Esophagus squamous epithelium (tissue), 5 donors: ENCODE measurements at regions not wholly inside any gene's neighbourhood (a gene's known extent, or its start where the extent isn't known, plus 50 kb on each side); places are given as distances from the start of the nearest gene placed in this dataset.

Source experiments
- DNase-seq: peaks from one replicate; lab custom pipeline; 2025; lab: John Stamatoyannopoulos, UW
- H3K27ac ChIP-seq, 4 donors: fragments of 200-600 bp; sonication (generic); one replicate each; pipeline ENCODE4 v1.5.1; 2016 to 2019; ENCODE audit warnings: mild to moderate bottlenecking in 1 of 4
- H3K27me3 ChIP-seq, 4 donors: fragments of 200-600 bp; sonication (generic); 1 replicate in 3 of 4; 2 replicates in 1 of 4; pipeline versions ENCODE4 v1.5.1 to v1.6.0; 2017 to 2021; ENCODE audit warnings: antibody characterized with exemption in 1 of 4
- H3K36me3 ChIP-seq, 3 donors: fragments of 200-600 bp; sonication (generic); one replicate each; pipeline ENCODE4 v1.5.1; 2016 to 2019
- H3K4me1 ChIP-seq, 3 donors: fragments of 200-600 bp; sonication (generic); one replicate each; pipeline ENCODE4 v1.5.1; 2017 to 2019
- H3K4me3 ChIP-seq, 4 donors: fragments of 200-600 bp; sonication (generic); 1 replicate in 3 of 4; 2 replicates in 1 of 4; pipeline ENCODE4 v1.5.1; 2016 to 2019; ENCODE audit warnings: mild to moderate bottlenecking in 2 of 4, moderate library complexity in 1 of 4
- H3K9me3 ChIP-seq, 3 donors: fragments of 200-600 bp; sonication (generic); one replicate each; pipeline ENCODE4 v1.5.1; 2016 to 2019
- CTCF ChIP-seq, 6 experiments: fragments of 450-650 bp in 4 of 6; fragments of 200-600 bp in 2 of 6; sonication (generic) in 2 of 6; IDR thresholded peaks; one replicate each; pipeline ENCODE4 v1.5.1; 2016 to 2019; ENCODE audit warnings: antibody characterized with exemption in 6 of 6, mild to moderate bottlenecking in 4 of 6, moderate library complexity in 4 of 6
- POLR2A ChIP-seq, 4 donors: fragments of 450-650 bp; IDR thresholded peaks; one replicate each; pipeline ENCODE4 v1.6.1; 2017; ENCODE audit warnings: antibody characterized with exemption in 4 of 4, mild to moderate bottlenecking in 4 of 4, moderate library complexity in 3 of 4
- WGBS, 2 donors: methylation state at CpG; one replicate each; pipeline ENCODE4 v1.1.5; 2018; 5-methylcytosine and 5-hydroxymethylcytosine counted together
- intact Hi-C: fragments of 100-400 bp; cut with DNase I; formaldehyde crosslinking; loops from one replicate; pipeline ENCODE4 v1.15.0; 2022
- donor health status: DM: yes; HTN: yes; CAD: no.

GRCh38 chr2:142827170-142827569, 50.3 kb upstream of the KYNU start:
- no peaks in the 10 kb centered on the region for H3K4me1 ChIP-seq
- H3K36me3 ChIP-seq: no peaks in the 10 kb centered on the region
- no peak overlapping the region for H3K27ac ChIP-seq
- TF ChIP-seq POLR2A (IDR thresholded peaks at IDR 0.05): no peak
- 90 to 92% methylated on average over 9 of the region's 9 CpGs for WGBS, 2 donors
- no peaks in the 10 kb centered on the region for H3K27me3 ChIP-seq
- no peak for DNase-seq
- no peak overlapping the region for H3K4me3 ChIP-seq
- no peaks in the 10 kb centered on the region for H3K9me3 ChIP-seq
- intact Hi-C loops: no loop called here

GRCh38 chr2:142825861-142826260, 51.6 kb upstream of the KYNU start:
- Histone ChIP-seq H3K4me3 (no peak overlapping the region), H3K27me3 (no peaks in the 10 kb centered on the region), H3K4me1 (no peaks in the 10 kb centered on the region), H3K36me3 (no peaks in the 10 kb centered on the region), H3K27ac (no peak overlapping the region), H3K9me3 (no peaks in the 10 kb centered on the region)
- intact Hi-C loops: no loop called here
- TF ChIP-seq CTCF (IDR thresholded peaks at IDR 0.05) (no peak), POLR2A (IDR thresholded peaks at IDR 0.05) (no peak)
- no peak for DNase-seq
- WGBS, 2 donors: 15 to 25% methylated on average over 2 of the region's 2 CpGs

- 47 to 85% methylated on average over 1 of the region's 1 CpG for WGBS, 2 donors
- H3K4me3 ChIP-seq: no peak overlapping the region
- no peak overlapping the region for H3K27ac ChIP-seq
- DNase-seq: no peak
- intact Hi-C loops: no loop called here
- no peaks in the 10 kb centered on the region for H3K9me3 ChIP-seq
- no peaks in the 10 kb centered on the region for H3K4me1 ChIP-seq
- H3K27me3 ChIP-seq: no peaks in the 10 kb centered on the region
- no peaks in the 10 kb centered on the region for H3K36me3 ChIP-seq
- no peak for TF ChIP-seq CTCF (IDR thresholded peaks at IDR 0.05)
- TF ChIP-seq POLR2A (IDR thresholded peaks at IDR 0.05): no peak
Measured at GRCh38 chr2:142824756-142825155, 52.7 kb upstream of the KYNU start.

GRCh38 chr2:142822190-142822589, 55.3 kb upstream of the KYNU start:
- Histone ChIP-seq H3K4me3 (no peak overlapping the region), H3K9me3 (no peaks in the 10 kb centered on the region), H3K4me1 (no peaks in the 10 kb centered on the region), H3K27ac (no peak overlapping the region), H3K36me3 (no peaks in the 10 kb centered on the region), H3K27me3 (no peaks in the 10 kb centered on the region)
- DNase-seq: no peak
- TF ChIP-seq CTCF (IDR thresholded peaks at IDR 0.05) (no peak), POLR2A (IDR thresholded peaks at IDR 0.05) (no peak)
- WGBS, 2 donors: 56 to 66% methylated on average over 3 of the region's 3 CpGs
- intact Hi-C loops: no loop called here

GRCh38 chr2:142819411-142819810, 58.1 kb upstream of the KYNU start:
- WGBS, 2 donors: 88 to 89% methylated on average over 2 of the region's 2 CpGs
- TF ChIP-seq POLR2A (IDR thresholded peaks at IDR 0.05): no peak
- no peak for TF ChIP-seq CTCF (IDR thresholded peaks at IDR 0.05)
- Histone ChIP-seq H3K4me3 (no peak overlapping the region), H3K36me3 (no peaks in the 10 kb centered on the region), H3K9me3 (no peaks in the 10 kb centered on the region), H3K27ac (no peak overlapping the region), H3K27me3 (no peaks in the 10 kb centered on the region), H3K4me1 (no peaks in the 10 kb centered on the region)
- intact Hi-C loops: no loop called here
- no peak for DNase-seq

- no peak for DNase-seq
- Histone ChIP-seq H3K4me1 (no peaks in the 10 kb centered on the region), H3K27me3 (no peaks in the 10 kb centered on the region), H3K4me3 (no peak overlapping the region), H3K9me3 (no peaks in the 10 kb centered on the region), H3K27ac (no peak overlapping the region), H3K36me3 (no peaks in the 10 kb centered on the region)
- intact Hi-C loops: no loop called here
- TF ChIP-seq POLR2A (IDR thresholded peaks at IDR 0.05) (no peak), CTCF (IDR thresholded peaks at IDR 0.05) (no peak)
- WGBS, 2 donors: 60 to 63% methylated on average over 1 of the region's 1 CpG
Measured at GRCh38 chr2:142815375-142815774, 62.1 kb upstream of the KYNU start.
